ENCODE measurements at regions not wholly inside any gene's neighbourhood (a gene's known extent, or its start where the extent isn't known, plus 50 kb on each side); places are given as distances from the start of the nearest gene placed in this dataset.

- DNase-seq = no peak
These were observed 60.6 kb upstream of the CADM1 start for GRCh38 chr11:115564851-115565250.

- DNase-seq = no peak
These were observed 56.9 kb upstream of the CADM1 start for GRCh38 chr11:115561116-115561515.

GRCh38 chr11:115558635-115559034 is 54.4 kb upstream of the CADM1 start:
- no peak for DNase-seq

- DNase-seq = no peak
These were observed 53.5 kb upstream of the CADM1 start for GRCh38 chr11:115557681-115558080.

GRCh38 chr11:115556984-115557383 is 52.8 kb upstream of the CADM1 start:
- no peak for DNase-seq

GRCh38 chr11:115555336-115556090 is 51.3 kb upstream of the CADM1 start:
- no peak for DNase-seq
